GM12878 (cell line): ENCODE measurements at regions not wholly inside any gene's neighbourhood (a gene's known extent, or its start where the extent isn't known, plus 50 kb on each side); places are given as distances from the start of the nearest gene placed in this dataset.

Experiments used
- ATAC-seq: fragments of 200-7000 bp; cut with Tn5 transposase; 3 replicates; pipeline ENCODE4 v1.9.1; 2020; ENCODE audit warnings: mild to moderate bottlenecking, moderate library complexity
- BruUV-seq: library from RNA; stranded (reverse); fragments of 400-500 nt; replicated peaks from 2 replicates; lab custom pipeline; 2021; lab: Mats Ljungman, UMichigan
- CTCF ChIA-PET: fragments of 300-600 bp; sonication (Branson Sonifier 250); formaldehyde crosslinking; extraction: SDS; loops from one replicate; lab custom pipeline; 2021; ENCODE audit warnings: inconsistent platforms; lab: Yijun Ruan, JAX
- POLR2A ChIA-PET: fragments of 350-600 bp; formaldehyde crosslinking; extraction: SDS; loops from one replicate; lab custom pipeline; 2021; ENCODE audit warnings: inconsistent platforms; lab: Charles Lee
- RAD21 ChIA-PET: fragments of 300-600 bp; sonication (Branson Sonifier 250); formaldehyde crosslinking; loops from one replicate; lab custom pipeline; 2023; ENCODE audit warnings: antibody characterized with exemption; ENCODE audit not compliant: unreplicated experiment; lab: Charles Lee
- SMC1A ChIA-PET: fragments of 300-600 bp; sonication (Branson Sonifier 250); formaldehyde crosslinking; loops from one replicate; lab custom pipeline; 2023; ENCODE audit not compliant: unreplicated experiment, uncharacterized antibody; lab: Charles Lee
- DNase-seq: peaks from one replicate; pipeline ENCODE4 v3.0.0-alpha.2; 2011; ENCODE audit warnings: low read depth, low spot score
- FAIRE-seq: peaks from 3 replicates; lab custom pipeline; 2011; peaks lifted over from hg19 to GRCh38; lab: Jason Lieb, UNC
- H2AFZ ChIP-seq: 2 replicates; pipeline ENCODE4 v1.6.0; 2011; ENCODE audit warnings: low read depth, low read length, control low read depth; ENCODE audit not compliant: control insufficient read depth
- H3K27ac ChIP-seq: 2 replicates; pipeline ENCODE4 v1.5.1; 2011; ENCODE audit warnings: control low read depth; ENCODE audit not compliant: control insufficient read depth, insufficient read depth
- H3K27me3 ChIP-seq, 2 experiments: replicated peaks in 1 of 2; 2 replicates each; pipeline versions ENCODE4 v1.6.0 to v1.6.1; 2011; ENCODE audit warnings: low read length in 1 of 2; ENCODE audit not compliant: control insufficient read depth in 2 of 2, insufficient read depth in 2 of 2
- H3K36me3 ChIP-seq, 2 experiments: 2 replicates each; pipeline ENCODE4 v1.5.1; 2011; ENCODE audit warnings: low read length in 1 of 2; ENCODE audit not compliant: control insufficient read depth in 2 of 2, insufficient read depth in 2 of 2
- H3K4me1 ChIP-seq: 2 replicates; pipeline ENCODE4 v1.6.1; 2011; ENCODE audit warnings: mild to moderate bottlenecking, low read length, moderate library complexity, mixed read lengths; ENCODE audit not compliant: control insufficient read depth, insufficient read depth
- H3K4me2 ChIP-seq: 2 replicates; pipeline ENCODE4 v1.6.0; 2011; ENCODE audit warnings: control low read depth; ENCODE audit not compliant: control insufficient read depth, insufficient read depth
- H3K4me3 ChIP-seq: fragments of 200-600 bp; sonication (generic); 2 replicates; pipeline ENCODE4 v1.5.1; 2016
- H3K79me2 ChIP-seq: 2 replicates; pipeline ENCODE4 v1.6.0; 2011; ENCODE audit warnings: low read length; ENCODE audit not compliant: control insufficient read depth, insufficient read depth
- H3K9ac ChIP-seq: 2 replicates; pipeline ENCODE4 v1.8.0; 2011; ENCODE audit warnings: low read length, control low read depth, mixed read lengths; ENCODE audit not compliant: control insufficient read depth, insufficient read depth
- H3K9me3 ChIP-seq: replicated peaks from 3 replicates; pipeline ENCODE4 v1.5.1; 2011; ENCODE audit warnings: mild to moderate bottlenecking, low read length; ENCODE audit not compliant: control insufficient read depth, insufficient read depth
- H4K20me1 ChIP-seq: 2 replicates; pipeline ENCODE4 v1.6.0; 2011; ENCODE audit not compliant: control insufficient read depth, insufficient read depth
- ZNF217 ChIP-seq: fragments of 450-650 bp; IDR thresholded peaks from 2 replicates; pipeline ENCODE4 v1.6.1; 2017; ENCODE audit warnings: antibody characterized with exemption, mild to moderate bottlenecking
- WGBS: methylation state at CpG from one replicate; pipeline ENCODE4 v1.1.6; 2016; ENCODE audit warnings: low lambda C conversion rate; ENCODE audit not compliant: insufficient replicate concordance, insufficient coverage; ENCODE audit errors: missing lambda C conversion rate; 5-methylcytosine and 5-hydroxymethylcytosine counted together
- in situ Hi-C: fragments of 300-500 bp; cut with MboI; formaldehyde crosslinking; loops from 9 replicates; pipeline ENCODE4 v1.14.3; 2018; ENCODE audit warnings: mixed read lengths
- intact Hi-C: fragments of 100-400 bp; cut with micrococcal nuclease; formaldehyde crosslinking; loops from one replicate; pipeline ENCODE4 v1.14.2; 2022; ENCODE audit not compliant: unreplicated experiment
- TF ChIP-seq, protein P1 (sequence below): fragments of 450-650 bp; IDR thresholded peaks from 2 replicates; pipeline ENCODE4 v1.6.1; 2018; ENCODE audit warnings: borderline replicate concordance, mild to moderate bottlenecking; ENCODE audit not compliant: partially characterized antibody
- TF ChIP-seq, protein P2 (sequence below): fragments of 450-650 bp; IDR thresholded peaks from 2 replicates; pipeline ENCODE4 v1.6.1; 2016; ENCODE audit warnings: mild to moderate bottlenecking
- TF ChIP-seq, protein P3 (sequence below): fragments of 450-650 bp; formaldehyde crosslinking; IDR thresholded peaks from 2 replicates; pipeline ENCODE4 v1.4.0; 2022; ENCODE audit warnings: mild to moderate bottlenecking, moderate library complexity
- TF ChIP-seq, protein P4 (sequence below): fragments of 150-350 bp; IDR thresholded peaks from 2 replicates; pipeline ENCODE4 v1.6.1; 2014; ENCODE audit warnings: mild to moderate bottlenecking, low read depth, low read length
- TF ChIP-seq, protein P5 (sequence below): fragments of 450-650 bp; formaldehyde crosslinking; IDR thresholded peaks from 2 replicates; pipeline ENCODE4 v1.5.0; 2022; ENCODE audit warnings: mild to moderate bottlenecking, missing genetic modification characterization

DNA sequence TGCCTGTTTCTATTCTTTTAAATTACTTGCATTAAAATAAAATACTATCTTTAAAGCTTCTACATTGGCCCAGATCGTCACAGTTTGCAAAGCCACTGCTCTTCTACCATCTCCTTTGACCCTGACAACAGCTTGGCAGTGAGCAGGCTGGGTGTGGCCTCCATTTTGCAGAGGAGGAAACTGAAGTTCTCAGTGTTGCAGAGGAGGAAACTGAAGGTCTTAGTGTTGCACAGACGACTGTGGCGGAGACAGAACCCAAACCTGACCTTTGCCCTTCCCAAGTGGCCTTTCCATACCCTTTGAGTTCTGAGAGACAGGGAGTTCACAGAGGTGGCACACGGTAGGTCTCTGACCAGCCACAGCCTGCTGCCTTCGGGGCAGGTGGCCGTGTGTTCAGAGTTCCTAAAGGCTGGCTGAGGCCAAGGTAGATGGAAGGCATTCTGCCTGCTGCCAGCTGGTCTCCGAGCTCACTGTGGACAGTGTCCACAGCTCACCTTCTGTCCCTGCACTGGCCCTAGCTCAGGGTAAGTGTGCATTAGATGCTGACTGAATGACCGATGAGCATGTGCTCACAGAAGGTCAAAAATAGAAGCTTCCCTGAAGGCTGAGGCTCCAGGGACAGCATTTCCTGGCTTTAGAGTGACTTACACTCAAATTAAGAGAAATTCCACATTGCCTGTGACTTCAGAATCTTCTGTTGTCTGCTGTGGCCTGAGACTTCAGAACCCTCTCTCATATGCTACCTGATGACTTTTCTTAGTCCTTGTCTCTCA is 113.5 kb upstream of the SLC24A3 start (continued):
- TF ChIP-seq, protein P1, sequence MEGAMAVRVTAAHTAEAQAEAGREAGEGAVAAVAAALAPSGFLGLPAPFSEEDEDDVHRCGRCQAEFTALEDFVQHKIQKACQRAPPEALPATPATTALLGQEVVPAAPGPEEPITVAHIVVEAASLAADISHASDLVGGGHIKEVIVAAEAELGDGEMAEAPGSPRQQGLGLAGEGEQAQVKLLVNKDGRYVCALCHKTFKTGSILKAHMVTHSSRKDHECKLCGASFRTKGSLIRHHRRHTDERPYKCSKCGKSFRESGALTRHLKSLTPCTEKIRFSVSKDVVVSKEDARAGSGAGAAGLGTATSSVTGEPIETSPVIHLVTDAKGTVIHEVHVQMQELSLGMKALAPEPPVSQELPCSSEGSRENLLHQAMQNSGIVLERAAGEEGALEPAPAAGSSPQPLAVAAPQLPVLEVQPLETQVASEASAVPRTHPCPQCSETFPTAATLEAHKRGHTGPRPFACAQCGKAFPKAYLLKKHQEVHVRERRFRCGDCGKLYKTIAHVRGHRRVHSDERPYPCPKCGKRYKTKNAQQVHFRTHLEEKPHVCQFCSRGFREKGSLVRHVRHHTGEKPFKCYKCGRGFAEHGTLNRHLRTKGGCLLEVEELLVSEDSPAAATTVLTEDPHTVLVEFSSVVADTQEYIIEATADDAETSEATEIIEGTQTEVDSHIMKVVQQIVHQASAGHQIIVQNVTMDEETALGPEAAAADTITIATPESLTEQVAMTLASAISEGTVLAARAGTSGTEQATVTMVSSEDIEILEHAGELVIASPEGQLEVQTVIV: no peak

DNA sequence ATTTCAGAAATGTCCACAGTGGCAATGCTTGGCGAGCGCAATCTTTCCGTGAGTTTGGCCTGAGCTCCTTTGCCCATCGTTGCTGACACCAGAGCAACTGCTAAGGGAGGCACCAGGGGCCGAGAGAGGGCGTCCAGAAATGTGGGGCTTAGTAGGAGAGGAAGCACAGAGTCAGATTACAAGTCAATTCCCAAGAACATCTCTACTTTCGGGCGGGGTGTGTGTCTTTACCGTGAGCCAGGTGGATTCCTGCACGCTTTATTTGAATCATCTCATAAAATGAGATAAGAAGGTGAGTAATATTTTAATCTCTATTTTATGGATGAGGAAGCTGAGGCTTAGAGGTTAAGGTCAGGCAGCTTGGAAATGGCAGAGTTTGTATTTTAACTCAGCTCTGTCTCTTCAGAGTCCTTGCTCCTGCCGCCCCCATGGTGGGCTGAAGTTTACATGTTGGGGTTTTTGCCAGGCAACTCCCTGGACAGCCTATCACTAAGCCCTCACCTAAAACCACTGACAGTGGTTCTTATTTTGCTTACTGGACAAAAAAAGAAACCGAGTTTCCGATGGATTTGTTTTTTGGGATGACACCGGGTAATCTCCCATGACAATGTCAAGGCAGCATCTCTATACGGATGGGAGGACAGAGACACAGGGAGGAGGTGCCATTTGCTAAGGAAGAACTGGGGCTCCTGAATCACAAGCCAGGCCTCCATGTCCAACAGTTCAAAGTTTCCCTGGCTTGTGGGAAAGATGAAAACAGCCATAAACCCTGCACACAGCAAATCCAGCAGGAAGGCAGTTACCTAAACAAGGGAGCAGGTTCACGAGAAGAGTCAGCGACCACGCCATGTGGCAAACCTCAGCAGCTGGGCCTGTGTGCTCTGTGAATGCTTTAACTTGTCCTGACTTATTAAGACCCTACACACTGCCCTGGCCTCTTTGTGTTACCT is 112.6 kb upstream of the SLC24A3 start:
- no peak overlapping the region for H3K9ac ChIP-seq
- TF ChIP-seq, protein P2, sequence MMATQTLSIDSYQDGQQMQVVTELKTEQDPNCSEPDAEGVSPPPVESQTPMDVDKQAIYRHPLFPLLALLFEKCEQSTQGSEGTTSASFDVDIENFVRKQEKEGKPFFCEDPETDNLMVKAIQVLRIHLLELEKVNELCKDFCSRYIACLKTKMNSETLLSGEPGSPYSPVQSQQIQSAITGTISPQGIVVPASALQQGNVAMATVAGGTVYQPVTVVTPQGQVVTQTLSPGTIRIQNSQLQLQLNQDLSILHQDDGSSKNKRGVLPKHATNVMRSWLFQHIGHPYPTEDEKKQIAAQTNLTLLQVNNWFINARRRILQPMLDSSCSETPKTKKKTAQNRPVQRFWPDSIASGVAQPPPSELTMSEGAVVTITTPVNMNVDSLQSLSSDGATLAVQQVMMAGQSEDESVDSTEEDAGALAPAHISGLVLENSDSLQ: no peak
- TF ChIP-seq, protein P3, sequence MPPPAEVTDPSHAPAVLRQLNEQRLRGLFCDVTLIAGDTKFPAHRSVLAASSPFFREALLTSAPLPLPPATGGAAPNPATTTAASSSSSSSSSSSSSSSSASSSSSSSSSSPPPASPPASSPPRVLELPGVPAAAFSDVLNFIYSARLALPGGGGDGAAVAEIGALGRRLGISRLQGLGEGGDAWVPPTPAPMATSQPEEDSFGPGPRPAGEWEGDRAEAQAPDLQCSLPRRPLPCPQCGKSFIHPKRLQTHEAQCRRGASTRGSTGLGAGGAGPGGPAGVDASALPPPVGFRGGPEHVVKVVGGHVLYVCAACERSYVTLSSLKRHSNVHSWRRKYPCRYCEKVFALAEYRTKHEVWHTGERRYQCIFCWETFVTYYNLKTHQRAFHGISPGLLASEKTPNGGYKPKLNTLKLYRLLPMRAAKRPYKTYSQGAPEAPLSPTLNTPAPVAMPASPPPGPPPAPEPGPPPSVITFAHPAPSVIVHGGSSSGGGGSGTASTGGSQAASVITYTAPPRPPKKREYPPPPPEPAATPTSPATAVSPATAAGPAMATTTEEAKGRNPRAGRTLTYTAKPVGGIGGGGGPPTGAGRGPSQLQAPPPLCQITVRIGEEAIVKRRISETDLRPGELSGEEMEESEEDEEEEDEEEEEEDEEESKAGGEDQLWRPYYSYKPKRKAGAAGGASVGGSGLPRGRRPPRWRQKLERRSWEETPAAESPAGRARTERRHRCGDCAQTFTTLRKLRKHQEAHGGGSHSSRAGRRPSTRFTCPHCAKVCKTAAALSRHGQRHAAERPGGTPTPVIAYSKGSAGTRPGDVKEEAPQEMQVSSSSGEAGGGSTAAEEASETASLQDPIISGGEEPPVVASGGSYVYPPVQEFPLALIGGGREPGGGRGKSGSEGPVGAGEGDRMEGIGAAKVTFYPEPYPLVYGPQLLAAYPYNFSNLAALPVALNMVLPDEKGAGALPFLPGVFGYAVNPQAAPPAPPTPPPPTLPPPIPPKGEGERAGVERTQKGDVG (CRISPR knock-in tag): no peak
- TF ChIP-seq, protein P4, sequence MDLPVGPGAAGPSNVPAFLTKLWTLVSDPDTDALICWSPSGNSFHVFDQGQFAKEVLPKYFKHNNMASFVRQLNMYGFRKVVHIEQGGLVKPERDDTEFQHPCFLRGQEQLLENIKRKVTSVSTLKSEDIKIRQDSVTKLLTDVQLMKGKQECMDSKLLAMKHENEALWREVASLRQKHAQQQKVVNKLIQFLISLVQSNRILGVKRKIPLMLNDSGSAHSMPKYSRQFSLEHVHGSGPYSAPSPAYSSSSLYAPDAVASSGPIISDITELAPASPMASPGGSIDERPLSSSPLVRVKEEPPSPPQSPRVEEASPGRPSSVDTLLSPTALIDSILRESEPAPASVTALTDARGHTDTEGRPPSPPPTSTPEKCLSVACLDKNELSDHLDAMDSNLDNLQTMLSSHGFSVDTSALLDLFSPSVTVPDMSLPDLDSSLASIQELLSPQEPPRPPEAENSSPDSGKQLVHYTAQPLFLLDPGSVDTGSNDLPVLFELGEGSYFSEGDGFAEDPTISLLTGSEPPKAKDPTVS: no peak
- TF ChIP-seq ZNF217: no peak
- TF ChIP-seq, protein P5, sequence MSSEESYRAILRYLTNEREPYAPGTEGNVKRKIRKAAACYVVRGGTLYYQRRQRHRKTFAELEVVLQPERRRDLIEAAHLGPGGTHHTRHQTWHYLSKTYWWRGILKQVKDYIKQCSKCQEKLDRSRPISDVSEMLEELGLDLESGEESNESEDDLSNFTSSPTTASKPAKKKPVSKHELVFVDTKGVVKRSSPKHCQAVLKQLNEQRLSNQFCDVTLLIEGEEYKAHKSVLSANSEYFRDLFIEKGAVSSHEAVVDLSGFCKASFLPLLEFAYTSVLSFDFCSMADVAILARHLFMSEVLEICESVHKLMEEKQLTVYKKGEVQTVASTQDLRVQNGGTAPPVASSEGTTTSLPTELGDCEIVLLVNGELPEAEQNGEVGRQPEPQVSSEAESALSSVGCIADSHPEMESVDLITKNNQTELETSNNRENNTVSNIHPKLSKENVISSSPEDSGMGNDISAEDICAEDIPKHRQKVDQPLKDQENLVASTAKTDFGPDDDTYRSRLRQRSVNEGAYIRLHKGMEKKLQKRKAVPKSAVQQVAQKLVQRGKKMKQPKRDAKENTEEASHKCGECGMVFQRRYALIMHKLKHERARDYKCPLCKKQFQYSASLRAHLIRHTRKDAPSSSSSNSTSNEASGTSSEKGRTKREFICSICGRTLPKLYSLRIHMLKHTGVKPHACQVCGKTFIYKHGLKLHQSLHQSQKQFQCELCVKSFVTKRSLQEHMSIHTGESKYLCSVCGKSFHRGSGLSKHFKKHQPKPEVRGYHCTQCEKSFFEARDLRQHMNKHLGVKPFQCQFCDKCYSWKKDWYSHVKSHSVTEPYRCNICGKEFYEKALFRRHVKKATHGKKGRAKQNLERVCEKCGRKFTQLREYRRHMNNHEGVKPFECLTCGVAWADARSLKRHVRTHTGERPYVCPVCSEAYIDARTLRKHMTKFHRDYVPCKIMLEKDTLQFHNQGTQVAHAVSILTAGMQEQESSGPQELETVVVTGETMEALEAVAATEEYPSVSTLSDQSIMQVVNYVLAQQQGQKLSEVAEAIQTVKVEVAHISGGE (CRISPR knock-in tag): no peak

More for the DNA sequence above, 112.6 kb upstream of the SLC24A3 start:
- ChIA-PET CTCF (no interaction called here), RAD21 (no interaction called here), SMC1A (interaction anchor here (2.4 kb wide), 1 partner anchor 11 kb away, joined by 8 read pairs; no protein-coding TSS in a partner anchor), POLR2A (no interaction called here)
- H3K9me3 ChIP-seq: no peaks in the 10 kb centered on the region
- H4K20me1 ChIP-seq: no peaks in the 10 kb centered on the region
- no TSS peak for BruUV-seq
- DNase-seq (no peak), FAIRE-seq (no peak), ATAC-seq (no peak)
- intact Hi-C loops (no loop called here), in situ Hi-C loops (no loop called here)
- H3K27ac ChIP-seq: no peak overlapping the region
- H3K79me2 ChIP-seq: no peaks in the 10 kb centered on the region
- H2AFZ ChIP-seq: no peak overlapping the region
- no peaks in the 10 kb centered on the region for H3K27me3 ChIP-seq
- no peak overlapping the region for H3K4me2 ChIP-seq
- no peaks in the 10 kb centered on the region for H3K36me3 ChIP-seq
- no peaks in the 10 kb centered on the region for H3K4me1 ChIP-seq
- 52% methylated on average over 18 of the region's 18 CpGs for WGBS
- H3K4me3 ChIP-seq: no peak overlapping the region
